ENCODE measurements at regions not wholly inside any gene's neighbourhood (a gene's known extent, or its start where the extent isn't known, plus 50 kb on each side); places are given as distances from the start of the nearest gene placed in this dataset.
"Not testable (repeated sequence)": the region's sequence is repeated elsewhere in the genome, so short reads cannot be mapped to it uniquely, and the experiment has no call there.

GRCh38 chr2:123826729-123827271, 198.3 kb upstream of the CNTNAP5 start:
- DNase-seq: no peak

GRCh38 chr2:123839326-123839725, 185.8 kb upstream of the CNTNAP5 start:
- no peak for DNase-seq

GRCh38 chr2:123840016-123840415, 185.1 kb upstream of the CNTNAP5 start:
- no peak for DNase-seq

GRCh38 chr2:123840574-123840973, 184.5 kb upstream of the CNTNAP5 start:
- no peak for DNase-seq

- no peak for DNase-seq
These were observed 173.8 kb upstream of the CNTNAP5 start for GRCh38 chr2:123851281-123851680.

- no peak for DNase-seq
These were observed 171.9 kb upstream of the CNTNAP5 start for GRCh38 chr2:123853161-123853560.

GRCh38 chr2:123859031-123859430, 166.1 kb upstream of the CNTNAP5 start:
- not testable (repeated sequence) for DNase-seq

- DNase-seq: no peak
These were observed 160.7 kb upstream of the CNTNAP5 start for GRCh38 chr2:123864416-123864815.

- DNase-seq: no peak
These were observed 154.7 kb upstream of the CNTNAP5 start for GRCh38 chr2:123870206-123870880.

- no peak for DNase-seq
These were observed 154.2 kb upstream of the CNTNAP5 start for GRCh38 chr2:123870881-123871276.

- no peak for DNase-seq
These were observed 134.9 kb upstream of the CNTNAP5 start for GRCh38 chr2:123890148-123890547.

GRCh38 chr2:123894167-123894566, 130.9 kb upstream of the CNTNAP5 start:
- no peak for DNase-seq

- DNase-seq: no peak
These were observed 129.4 kb upstream of the CNTNAP5 start for GRCh38 chr2:123895651-123896050.

GRCh38 chr2:123901256-123901655, 123.8 kb upstream of the CNTNAP5 start:
- DNase-seq: no peak

GRCh38 chr2:123906361-123906760, 118.7 kb upstream of the CNTNAP5 start:
- DNase-seq: no peak

GRCh38 chr2:123908522-123908921, 116.6 kb upstream of the CNTNAP5 start:
- DNase-seq: no peak

GRCh38 chr2:123912171-123912570, 112.9 kb upstream of the CNTNAP5 start:
- DNase-seq: no peak

- no peak for DNase-seq
These were observed 111.8 kb upstream of the CNTNAP5 start for GRCh38 chr2:123913143-123913735.

GRCh38 chr2:123915380-123915779, 109.7 kb upstream of the CNTNAP5 start:
- no peak for DNase-seq

- no peak for DNase-seq
These were observed 109.0 kb upstream of the CNTNAP5 start for GRCh38 chr2:123916051-123916450.

- DNase-seq: no peak
These were observed 108.6 kb upstream of the CNTNAP5 start for GRCh38 chr2:123916531-123916930.

- DNase-seq: no peak
These were observed 107.8 kb upstream of the CNTNAP5 start for GRCh38 chr2:123917241-123917640.

GRCh38 chr2:123928358-123928757, 96.7 kb upstream of the CNTNAP5 start:
- no peak for DNase-seq

GRCh38 chr2:123935405-123935804, 89.7 kb upstream of the CNTNAP5 start:
- no peak for DNase-seq

Data from fibroblast of skin of scalp (primary cell).